ENCODE measurements at regions not wholly inside any gene's neighbourhood (a gene's known extent, or its start where the extent isn't known, plus 50 kb on each side); places are given as distances from the start of the nearest gene placed in this dataset.

DNA sequence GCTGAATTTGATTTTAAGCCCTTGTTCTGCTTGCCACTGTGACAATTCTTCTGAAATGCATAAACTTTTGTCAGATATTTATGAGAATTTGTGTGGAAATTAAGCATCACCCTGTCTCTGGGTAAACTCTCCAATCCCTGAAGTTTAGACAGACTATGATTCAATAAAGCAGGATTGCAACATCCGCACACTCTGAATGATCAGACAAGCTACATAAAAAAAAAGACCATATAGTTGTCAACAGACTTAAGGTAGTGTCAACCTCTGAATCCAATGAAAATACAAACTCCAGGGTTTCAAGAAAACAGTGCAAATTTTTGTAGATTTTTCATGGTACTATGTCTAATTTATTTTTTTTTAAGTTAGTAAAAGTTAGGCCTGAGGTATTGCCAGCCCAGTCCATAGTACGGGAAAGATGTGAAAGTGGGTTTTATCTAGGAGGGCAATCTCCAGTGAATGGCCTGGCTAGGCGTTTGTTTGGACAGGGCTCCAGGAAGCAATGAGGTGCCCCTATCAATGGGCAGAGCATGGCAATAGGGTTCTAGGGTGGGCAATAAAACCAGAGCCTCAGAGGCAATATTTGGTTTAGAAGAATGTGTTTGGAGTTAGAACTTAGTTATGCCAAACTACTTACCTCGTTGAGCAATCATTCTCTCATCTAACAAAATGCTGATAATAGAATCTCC lies 762.6 kb upstream of the SEMA6A start:
- no peak for TF ChIP-seq CTCF (IDR thresholded peaks at IDR 0.05)
- TF ChIP-seq ZFX (IDR thresholded peaks at IDR 0.05; ENCODE audit: borderline replicate concordance), result no peak

All from 22Rv1 (cell line).